ENCODE measurements at regions not wholly inside any gene's neighbourhood (a gene's known extent, or its start where the extent isn't known, plus 50 kb on each side); places are given as distances from the start of the nearest gene placed in this dataset.

DNA sequence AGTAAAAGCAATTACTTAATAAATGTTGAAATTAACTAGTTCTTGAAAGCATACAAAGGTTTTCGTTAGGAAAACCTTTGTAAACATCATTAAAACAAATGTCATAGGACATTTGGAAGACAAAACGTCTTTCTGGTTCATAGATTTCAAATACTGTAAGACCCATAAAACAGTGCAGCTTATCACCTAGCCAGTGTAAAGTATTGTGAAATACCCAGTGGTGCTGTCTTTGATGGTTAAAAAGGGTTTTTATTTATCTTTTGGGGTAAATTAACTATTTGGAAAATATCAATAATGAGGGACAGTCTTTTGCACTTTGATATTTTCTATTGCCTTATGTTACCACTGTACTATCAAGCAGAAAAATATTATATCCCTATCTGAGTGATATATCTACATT, 120.0 kb upstream of the FAM98A start:
- TF ChIP-seq, protein P1, sequence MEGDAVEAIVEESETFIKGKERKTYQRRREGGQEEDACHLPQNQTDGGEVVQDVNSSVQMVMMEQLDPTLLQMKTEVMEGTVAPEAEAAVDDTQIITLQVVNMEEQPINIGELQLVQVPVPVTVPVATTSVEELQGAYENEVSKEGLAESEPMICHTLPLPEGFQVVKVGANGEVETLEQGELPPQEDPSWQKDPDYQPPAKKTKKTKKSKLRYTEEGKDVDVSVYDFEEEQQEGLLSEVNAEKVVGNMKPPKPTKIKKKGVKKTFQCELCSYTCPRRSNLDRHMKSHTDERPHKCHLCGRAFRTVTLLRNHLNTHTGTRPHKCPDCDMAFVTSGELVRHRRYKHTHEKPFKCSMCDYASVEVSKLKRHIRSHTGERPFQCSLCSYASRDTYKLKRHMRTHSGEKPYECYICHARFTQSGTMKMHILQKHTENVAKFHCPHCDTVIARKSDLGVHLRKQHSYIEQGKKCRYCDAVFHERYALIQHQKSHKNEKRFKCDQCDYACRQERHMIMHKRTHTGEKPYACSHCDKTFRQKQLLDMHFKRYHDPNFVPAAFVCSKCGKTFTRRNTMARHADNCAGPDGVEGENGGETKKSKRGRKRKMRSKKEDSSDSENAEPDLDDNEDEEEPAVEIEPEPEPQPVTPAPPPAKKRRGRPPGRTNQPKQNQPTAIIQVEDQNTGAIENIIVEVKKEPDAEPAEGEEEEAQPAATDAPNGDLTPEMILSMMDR (conservative IDR thresholded peaks at IDR 0.05; ENCODE audit: low read length) = no peak
- TF ChIP-seq EZH2phosphoT487 (IDR thresholded peaks at IDR 0.05; ENCODE audit: borderline replicate concordance) = no peak
